ENCODE measurements at regions not wholly inside any gene's neighbourhood (a gene's known extent, or its start where the extent isn't known, plus 50 kb on each side); places are given as distances from the start of the nearest gene placed in this dataset.

- ChIA-PET CTCF (no interaction called here), POLR2A (no interaction called here)
- H2AFZ ChIP-seq (ENCODE audit: low read depth) = no peak overlapping the region
- H3K4me2 ChIP-seq = no peak overlapping the region
- H3K9me3 ChIP-seq = no peaks in the 10 kb centered on the region
- no peaks in the 10 kb centered on the region for H3K36me3 ChIP-seq (replicated peaks in 1 of 2; ENCODE audit: control insufficient read depth in 1 of 2, insufficient read depth in 2 of 2, low read length in 1 of 2)
- no peaks in the 10 kb centered on the region for H3K9me2 ChIP-seq
- TF ChIP-seq PBX3 (IDR thresholded peaks at IDR 0.05) (no peak), REST (IDR thresholded peaks at IDR 0.05; ENCODE audit: low read depth, low read length) (no peak), TAF1 (IDR thresholded peaks at IDR 0.05; ENCODE audit: borderline replicate concordance, low read depth, low read length) (no peak), JUND (IDR thresholded peaks at IDR 0.05) (no peak), ELF1 (IDR thresholded peaks at IDR 0.05) (no peak), MEF2A (IDR thresholded peaks at IDR 0.05; ENCODE audit: borderline replicate concordance, low read depth) (no peak), FOSL2 (IDR thresholded peaks at IDR 0.05; ENCODE audit: borderline replicate concordance, low read depth) (no peak), RXRA (IDR thresholded peaks at IDR 0.05; ENCODE audit: borderline replicate concordance, low read depth) (no peak), MAX (IDR thresholded peaks at IDR 0.05; ENCODE audit: low read depth) (no peak), CTCF (IDR thresholded peaks at IDR 0.05) (no peak), RCOR1 (IDR thresholded peaks at IDR 0.05; ENCODE audit: low read length) (no peak), TEAD4 (IDR thresholded peaks at IDR 0.05; ENCODE audit: borderline replicate concordance, insufficient read depth) (no peak), EZH2phosphoT487 (IDR thresholded peaks at IDR 0.05; ENCODE audit: borderline replicate concordance, low read depth) (no peak), CHD2 (IDR thresholded peaks at IDR 0.05; ENCODE audit: low read length, partially characterized antibody) (no peak), NFIC (IDR thresholded peaks at IDR 0.05; ENCODE audit: borderline replicate concordance) (no peak), SMC3 (IDR thresholded peaks at IDR 0.05; ENCODE audit: low read depth, low read length) (no peak), POLR2AphosphoS5 (IDR thresholded peaks at IDR 0.05; ENCODE audit: low read depth, low read length) (no peak), ZBTB33 (IDR thresholded peaks at IDR 0.05; ENCODE audit: borderline replicate concordance, low read depth) (no peak)
- H3K4me1 ChIP-seq (ENCODE audit: control insufficient read depth in 1 of 2, insufficient read depth in 2 of 2, low read depth in 1 of 2, low read length in 1 of 2) = peaks cover 0 to 6% of the 10 kb centered on the region in 2 experiments; a peak in 2 of 4 replicates
- no peaks in the 10 kb centered on the region for H3F3A ChIP-seq (replicated peaks; ENCODE audit: insufficient read depth)
- DNase-seq = no peak
- no peaks in the 10 kb centered on the region for H4K20me1 ChIP-seq (ENCODE audit: insufficient read depth)
- 39% methylated on average over 2 of the region's 2 CpGs for WGBS (ENCODE audit: low lambda C conversion rate)
- no peak overlapping the region for H3K27ac ChIP-seq (ENCODE audit: low read depth in 2 of 2, low read length in 1 of 2)
- no peaks in the 10 kb centered on the region for H3K27me3 ChIP-seq (ENCODE audit: insufficient read depth)
- H3K79me2 ChIP-seq (ENCODE audit: insufficient read depth) = no peaks in the 10 kb centered on the region
- H3K9ac ChIP-seq = no peak overlapping the region
- H3K4me3 ChIP-seq (ENCODE audit: low read depth in 2 of 2, low read length in 1 of 2) = no peak overlapping the region
Observed at GRCh38 chr20:11847827-11848226, 69.9 kb upstream of the BTBD3 start.
